ENCODE measurements at regions not wholly inside any gene's neighbourhood (a gene's known extent, or its start where the extent isn't known, plus 50 kb on each side); places are given as distances from the start of the nearest gene placed in this dataset.

DNA sequence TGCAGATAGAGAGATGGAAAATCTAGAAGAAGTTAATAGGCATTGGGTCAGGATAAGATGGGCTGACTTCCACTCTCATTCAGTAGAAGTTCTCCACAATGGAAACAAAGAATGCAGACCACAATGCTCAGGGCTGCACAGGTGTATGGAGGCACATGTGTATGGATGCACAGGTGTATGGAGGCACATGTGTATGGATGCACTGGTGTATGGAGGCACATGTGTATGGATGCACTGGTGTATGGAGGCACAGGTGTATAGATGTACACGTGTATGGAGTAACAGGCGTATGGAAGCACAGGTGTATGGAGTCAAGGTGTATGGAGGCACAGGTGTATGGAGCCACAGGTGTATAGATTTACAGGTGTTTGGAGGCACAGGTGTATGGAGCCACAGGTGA is 285.7 kb upstream of the PPP2R2D start:
- Histone ChIP-seq H3K36me3 (ENCODE audit: control insufficient read depth, insufficient read depth, low read length) (no peaks in the 10 kb centered on the region), H3K4me3 (replicated peaks; ENCODE audit: low read depth, low read length) (no peak overlapping the region), H3K27me3 (replicated peaks; ENCODE audit: control insufficient read depth, insufficient read depth, low read length) (no peaks in the 10 kb centered on the region)
- TF ChIP-seq, protein P1, sequence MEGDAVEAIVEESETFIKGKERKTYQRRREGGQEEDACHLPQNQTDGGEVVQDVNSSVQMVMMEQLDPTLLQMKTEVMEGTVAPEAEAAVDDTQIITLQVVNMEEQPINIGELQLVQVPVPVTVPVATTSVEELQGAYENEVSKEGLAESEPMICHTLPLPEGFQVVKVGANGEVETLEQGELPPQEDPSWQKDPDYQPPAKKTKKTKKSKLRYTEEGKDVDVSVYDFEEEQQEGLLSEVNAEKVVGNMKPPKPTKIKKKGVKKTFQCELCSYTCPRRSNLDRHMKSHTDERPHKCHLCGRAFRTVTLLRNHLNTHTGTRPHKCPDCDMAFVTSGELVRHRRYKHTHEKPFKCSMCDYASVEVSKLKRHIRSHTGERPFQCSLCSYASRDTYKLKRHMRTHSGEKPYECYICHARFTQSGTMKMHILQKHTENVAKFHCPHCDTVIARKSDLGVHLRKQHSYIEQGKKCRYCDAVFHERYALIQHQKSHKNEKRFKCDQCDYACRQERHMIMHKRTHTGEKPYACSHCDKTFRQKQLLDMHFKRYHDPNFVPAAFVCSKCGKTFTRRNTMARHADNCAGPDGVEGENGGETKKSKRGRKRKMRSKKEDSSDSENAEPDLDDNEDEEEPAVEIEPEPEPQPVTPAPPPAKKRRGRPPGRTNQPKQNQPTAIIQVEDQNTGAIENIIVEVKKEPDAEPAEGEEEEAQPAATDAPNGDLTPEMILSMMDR (IDR thresholded peaks at IDR 0.05; ENCODE audit: insufficient read depth, low read length, poor library complexity, severe bottlenecking), result no peak
- DNase-seq (ENCODE audit: extremely low read depth, insufficient read length), result no peak

DNA sequence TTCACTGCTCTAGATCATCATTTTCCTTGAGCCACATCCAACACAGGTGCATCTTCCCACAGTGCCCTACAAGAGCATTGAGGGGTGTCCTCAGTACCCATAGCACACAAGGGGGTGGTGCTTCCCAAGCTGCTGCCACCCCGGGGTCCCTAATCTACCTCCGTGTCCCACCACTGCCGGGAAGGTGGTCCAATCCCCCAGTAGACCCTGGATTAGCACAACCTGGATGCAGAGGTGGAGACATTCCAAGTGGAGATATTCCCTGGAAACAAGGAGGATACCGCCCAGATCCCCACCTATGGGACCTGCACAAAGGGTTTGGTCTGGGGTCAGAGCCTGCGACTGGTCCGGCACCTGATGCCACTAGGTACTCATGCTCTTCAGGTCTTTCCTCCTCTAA is 284.8 kb upstream of the PPP2R2D start:
- DNase-seq (ENCODE audit: extremely low read depth, insufficient read length), result no peak
- Histone ChIP-seq H3K4me3 (replicated peaks; ENCODE audit: low read depth, low read length) (no peak overlapping the region), H3K36me3 (ENCODE audit: control insufficient read depth, insufficient read depth, low read length) (no peaks in the 10 kb centered on the region), H3K27me3 (replicated peaks; ENCODE audit: control insufficient read depth, insufficient read depth, low read length) (no peaks in the 10 kb centered on the region)
- TF ChIP-seq, protein P1 (IDR thresholded peaks at IDR 0.05; ENCODE audit: insufficient read depth, low read length, poor library complexity, severe bottlenecking), result no peak

DNA sequence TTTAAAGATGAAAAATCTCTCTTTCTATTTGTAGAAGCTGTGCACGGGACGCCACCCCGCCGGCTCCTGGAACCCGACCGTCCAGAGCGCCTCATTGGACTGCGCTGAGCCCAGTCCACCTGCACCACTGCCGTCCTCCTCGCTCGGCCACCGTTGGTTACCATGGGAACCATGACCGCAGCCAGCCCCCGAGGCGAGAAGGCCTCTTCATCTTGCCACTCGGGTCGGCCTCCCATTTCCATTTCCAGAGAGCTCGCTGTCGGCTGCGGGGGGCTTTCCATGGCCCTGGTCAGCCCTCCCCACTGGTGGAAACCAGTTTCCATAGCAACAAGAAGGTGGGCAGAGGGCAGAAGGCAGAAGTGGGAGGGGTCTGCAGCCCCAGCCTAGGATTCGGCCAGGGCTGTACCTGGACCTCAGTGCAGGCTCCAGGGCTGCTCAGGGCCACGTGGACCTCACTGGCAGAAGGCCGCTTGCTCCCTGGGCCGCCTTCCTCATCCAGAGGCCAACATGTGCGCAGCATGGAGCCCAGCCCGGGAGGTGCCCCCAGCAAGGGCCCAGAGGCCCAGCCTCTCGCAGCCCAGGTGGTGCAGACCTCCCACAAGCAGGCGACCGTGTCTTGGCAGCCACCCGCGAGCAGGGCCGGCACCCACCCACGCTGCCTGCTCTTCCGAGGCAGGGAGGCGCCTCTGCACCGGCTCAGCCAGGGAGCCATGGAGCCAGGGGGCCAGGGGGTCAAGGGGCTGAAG is 283.5 kb upstream of the PPP2R2D start:
- Histone ChIP-seq H3K4me3 (replicated peaks; ENCODE audit: low read depth, low read length) (no peak overlapping the region), H3K27me3 (replicated peaks; ENCODE audit: control insufficient read depth, insufficient read depth, low read length) (no peaks in the 10 kb centered on the region), H3K36me3 (ENCODE audit: control insufficient read depth, insufficient read depth, low read length) (no peaks in the 10 kb centered on the region)
- DNase-seq (ENCODE audit: extremely low read depth, insufficient read length), result no peak
- TF ChIP-seq, protein P1 (IDR thresholded peaks at IDR 0.05; ENCODE audit: insufficient read depth, low read length, poor library complexity, severe bottlenecking), result no peak

DNA sequence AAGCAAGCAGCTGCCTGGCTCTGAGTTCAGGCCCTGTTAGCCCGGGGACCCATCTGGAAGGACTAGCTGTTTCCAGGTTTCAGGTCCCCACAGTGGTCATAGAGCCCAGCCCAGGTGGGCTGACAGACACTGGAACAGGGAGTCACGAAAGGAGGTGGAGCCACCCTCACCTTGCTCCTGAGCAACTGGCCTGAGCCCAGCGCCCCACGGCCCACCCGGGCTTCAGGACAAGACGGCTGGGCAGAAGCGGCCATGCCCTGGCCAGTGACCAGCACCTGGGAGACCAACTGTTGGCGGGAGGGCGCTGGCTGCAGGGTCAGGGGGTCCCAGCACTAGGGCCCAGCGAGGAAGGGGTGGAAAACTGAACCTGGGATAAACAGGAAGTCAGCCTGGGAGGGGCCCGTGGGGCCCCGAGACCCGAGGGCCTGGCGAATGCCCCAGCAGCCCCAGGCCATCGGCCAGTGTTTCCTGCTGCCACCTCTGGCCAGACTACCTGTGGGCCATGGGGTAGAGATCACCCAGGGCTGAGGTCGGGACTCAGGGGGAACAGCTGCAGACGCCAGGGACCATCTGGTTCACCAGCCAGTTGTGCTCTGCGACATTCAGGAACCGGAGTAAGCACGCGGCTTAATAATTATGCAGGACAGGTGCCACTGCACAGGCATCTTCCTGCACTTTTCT is 282.1 kb upstream of the PPP2R2D start:
- DNase-seq (ENCODE audit: extremely low read depth, insufficient read length), result no peak
- Histone ChIP-seq H3K4me3 (replicated peaks; ENCODE audit: low read depth, low read length) (no peak overlapping the region), H3K27me3 (replicated peaks; ENCODE audit: control insufficient read depth, insufficient read depth, low read length) (no peaks in the 10 kb centered on the region), H3K36me3 (ENCODE audit: control insufficient read depth, insufficient read depth, low read length) (no peaks in the 10 kb centered on the region)
- TF ChIP-seq, protein P1 (IDR thresholded peaks at IDR 0.05; ENCODE audit: insufficient read depth, low read length, poor library complexity, severe bottlenecking), result no peak

DNA sequence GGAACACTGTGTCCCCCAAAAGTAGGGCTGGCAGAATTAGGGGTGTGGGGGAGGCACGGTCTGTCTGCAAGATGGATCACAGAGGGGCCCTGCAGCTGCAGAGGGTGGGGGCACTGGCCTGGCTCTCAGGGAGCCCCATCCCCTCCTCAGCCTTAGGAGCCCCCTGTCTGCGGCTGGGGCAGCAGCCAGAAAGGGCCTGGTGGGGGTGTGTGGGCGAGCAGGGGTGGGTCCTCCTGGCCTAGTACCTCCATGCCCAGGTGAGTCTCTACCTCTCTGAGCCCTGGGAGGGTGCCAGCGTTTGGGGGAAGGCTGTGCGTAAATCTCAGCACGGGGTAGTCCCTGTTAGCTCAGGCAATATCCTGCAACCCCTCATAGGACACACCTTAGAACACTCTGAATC is 280.5 kb upstream of the PPP2R2D start:
- no peak for DNase-seq (ENCODE audit: extremely low read depth, insufficient read length)
- no peaks in the 10 kb centered on the region for H3K27me3 ChIP-seq (replicated peaks; ENCODE audit: control insufficient read depth, insufficient read depth, low read length)
- no peaks in the 10 kb centered on the region for H3K36me3 ChIP-seq (ENCODE audit: control insufficient read depth, insufficient read depth, low read length)
- TF ChIP-seq, protein P1 (IDR thresholded peaks at IDR 0.05; ENCODE audit: insufficient read depth, low read length, poor library complexity, severe bottlenecking), result no peak
- H3K4me3 ChIP-seq (replicated peaks; ENCODE audit: low read depth, low read length), result no peak overlapping the region

Data from GM06990 (cell line).